ENCODE measurements at regions not wholly inside any gene's neighbourhood (a gene's known extent, or its start where the extent isn't known, plus 50 kb on each side); places are given as distances from the start of the nearest gene placed in this dataset.

GRCh38 chr10:60615541-60615940, 162.7 kb upstream of the CDK1 start:
- H3K27ac ChIP-seq = no peak overlapping the region
- no peaks in the 10 kb centered on the region for H3K27me3 ChIP-seq
- DNase-seq = no peak
- TF ChIP-seq POLR2A (IDR thresholded peaks at IDR 0.05) (no peak), CTCF (IDR thresholded peaks at IDR 0.05) (no peak)
- no peaks in the 10 kb centered on the region for H3K9me3 ChIP-seq
- intact Hi-C loops (cut with DNase I) = no loop called here
- no peak overlapping the region for H3K4me3 ChIP-seq (replicated peaks in 1 of 3)
- H3K4me1 ChIP-seq = peaks cover 4 to 5% of the 10 kb centered on the region in 2 donors
- 92 to 95% methylated on average over 1 of the region's 1 CpG for WGBS, 2 donors
- H3K36me3 ChIP-seq = no peaks in the 10 kb centered on the region

GRCh38 chr10:60614363-60614762, 163.9 kb upstream of the CDK1 start:
- Histone ChIP-seq H3K27me3 (no peaks in the 10 kb centered on the region), H3K9me3 (no peaks in the 10 kb centered on the region), H3K27ac (no peak overlapping the region), H3K4me1 (peaks cover 0 to 4% of the 10 kb centered on the region in 2 donors), H3K4me3 (replicated peaks in 1 of 3) (no peak overlapping the region), H3K36me3 (no peaks in the 10 kb centered on the region)
- intact Hi-C loops (cut with DNase I) = no loop called here
- 83 to 84% methylated on average over 2 of the region's 2 CpGs for WGBS, 2 donors
- TF ChIP-seq POLR2A (IDR thresholded peaks at IDR 0.05) = no peak
- no peak for TF ChIP-seq CTCF (IDR thresholded peaks at IDR 0.05)
- DNase-seq = no peak

GRCh38 chr10:60613434-60613833, 164.8 kb upstream of the CDK1 start:
- intact Hi-C loops (cut with DNase I) = no loop called here
- Histone ChIP-seq H3K27me3 (no peaks in the 10 kb centered on the region), H3K36me3 (no peaks in the 10 kb centered on the region), H3K9me3 (no peaks in the 10 kb centered on the region), H3K4me3 (replicated peaks in 1 of 3) (no peak overlapping the region), H3K4me1 (peaks cover 0 to 4% of the 10 kb centered on the region in 2 donors), H3K27ac (no peak overlapping the region)
- WGBS, 2 donors = 94 to 99% methylated on average over 2 of the region's 2 CpGs
- TF ChIP-seq POLR2A (IDR thresholded peaks at IDR 0.05) (no peak), CTCF (IDR thresholded peaks at IDR 0.05) (no peak)
- no peak for DNase-seq

- 59 to 60% methylated on average over 5 of the region's 5 CpGs for WGBS, 2 donors
- H3K36me3 ChIP-seq = no peaks in the 10 kb centered on the region
- intact Hi-C loops (cut with DNase I) = no loop called here
- H3K27ac ChIP-seq = peak overlapping the region in 2 of 3 donors; percentile 23 to 46
- peak; percentile 74 to 79 for DNase-seq
- no peak overlapping the region for H3K4me3 ChIP-seq (replicated peaks in 1 of 3)
- no peaks in the 10 kb centered on the region for H3K9me3 ChIP-seq
- H3K27me3 ChIP-seq = no peaks in the 10 kb centered on the region
- H3K4me1 ChIP-seq = peaks cover 0 to 4% of the 10 kb centered on the region in 2 donors
- TF ChIP-seq POLR2A (IDR thresholded peaks at IDR 0.05) (peak in 1 of 2 donors; percentile 20), CTCF (IDR thresholded peaks at IDR 0.05) (peak in 1 of 6 experiments; percentile 20)
Observed at GRCh38 chr10:60611291-60611747, 167.0 kb upstream of the CDK1 start.

GRCh38 chr10:60607372-60607771, 170.9 kb upstream of the CDK1 start:
- TF ChIP-seq CTCF (IDR thresholded peaks at IDR 0.05) = no peak
- TF ChIP-seq POLR2A (IDR thresholded peaks at IDR 0.05) = no peak
- intact Hi-C loops (cut with DNase I) = no loop called here
- H3K27me3 ChIP-seq = no peaks in the 10 kb centered on the region
- no peak overlapping the region for H3K4me3 ChIP-seq (replicated peaks in 1 of 3)
- no peak for DNase-seq
- H3K36me3 ChIP-seq = no peaks in the 10 kb centered on the region
- no peak overlapping the region for H3K27ac ChIP-seq
- H3K4me1 ChIP-seq = peaks cover 14 to 17% of the 10 kb centered on the region in 2 donors
- H3K9me3 ChIP-seq = no peaks in the 10 kb centered on the region
- 90 to 91% methylated on average over 3 of the region's 3 CpGs for WGBS, 2 donors
